ENCODE measurements at regions not wholly inside any gene's neighbourhood (a gene's known extent, or its start where the extent isn't known, plus 50 kb on each side); places are given as distances from the start of the nearest gene placed in this dataset.

DNA sequence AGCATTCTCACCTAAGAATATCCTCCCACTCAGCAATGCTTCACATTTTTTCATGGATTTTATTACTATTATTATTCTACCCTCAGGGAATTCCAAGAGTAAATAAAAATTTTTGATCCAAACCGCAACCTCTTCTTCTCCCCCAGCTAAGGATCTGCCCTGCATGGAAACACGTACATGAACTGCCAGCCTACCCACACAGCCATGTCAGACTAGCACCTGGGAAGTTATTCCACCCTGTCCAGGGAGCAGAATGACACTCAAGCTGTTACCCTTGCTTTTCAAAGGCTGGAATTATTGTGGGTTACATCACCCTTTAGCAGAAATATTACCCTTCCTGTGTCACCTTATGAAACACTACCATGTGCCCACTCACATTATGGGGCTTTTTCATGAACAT is 227.3 kb upstream of the USP15 start:
- no peak overlapping the region for H3K4me2 ChIP-seq (ENCODE audit: low read length)
- no peak for DNase-seq (ENCODE audit: low read depth, low spot score)

More for the DNA sequence above, 227.3 kb upstream of the USP15 start:
- no peaks in the 10 kb centered on the region for H3K9me3 ChIP-seq (ENCODE audit: control insufficient read depth in 1 of 2, insufficient read depth in 1 of 2, low read depth in 1 of 2, low read length in 2 of 2)
- ATAC-seq: no peak
- H2AFZ ChIP-seq (ENCODE audit: low read depth, low read length, poor library complexity, severe bottlenecking): no peak overlapping the region
- RAD21 ChIA-PET (ENCODE audit: low non-redundant PET in 1 of 2, low total read pairs in 2 of 2, uncharacterized antibody in 2 of 2, unreplicated experiment in 2 of 2): no interaction called here
- H3K9me2 ChIP-seq (ENCODE audit: insufficient read depth): no peaks in the 10 kb centered on the region
- CTCF ChIA-PET: interaction anchor here (1.2 kb wide), 1 partner anchor 27 kb away, joined by 3 read pairs; no protein-coding TSS in a partner anchor
- no peak overlapping the region for H3K9ac ChIP-seq (ENCODE audit: low read length)
- H3K27ac ChIP-seq (ENCODE audit: low read depth, low read length): no peak overlapping the region
- POLR2A ChIA-PET: no interaction called here
- intact Hi-C loops (cut with micrococcal nuclease): no loop called here
- H3K36me3 ChIP-seq (ENCODE audit: control insufficient read depth in 1 of 2, insufficient read depth in 2 of 2, low read length in 2 of 2): no peaks in the 10 kb centered on the region
- H3K27me3 ChIP-seq (ENCODE audit: insufficient read depth, low read length): no peaks in the 10 kb centered on the region
- H3K4me1 ChIP-seq (ENCODE audit: control insufficient read depth in 1 of 2, insufficient read depth in 2 of 2, low read length in 2 of 2): no peaks in the 10 kb centered on the region
- TF ChIP-seq CEBPB (IDR thresholded peaks at IDR 0.05; ENCODE audit: low read depth) (no peak), TCF7L2 (IDR thresholded peaks at IDR 0.05; ENCODE audit: borderline replicate concordance, extremely low read depth, insufficient read depth, insufficient read length) (no peak), EGR1 (IDR thresholded peaks at IDR 0.05; ENCODE audit: low read depth) (no peak), FOSL1 (IDR thresholded peaks at IDR 0.05; ENCODE audit: low read depth) (no peak), RAD21 (IDR thresholded peaks at IDR 0.05; ENCODE audit: low read depth) (no peak), CBX3 (IDR thresholded peaks at IDR 0.05; ENCODE audit: low read depth) (no peak), SP1 (IDR thresholded peaks at IDR 0.05; ENCODE audit: low read depth) (no peak), SRF (IDR thresholded peaks at IDR 0.05; ENCODE audit: low read depth) (no peak), ZNF274 (IDR thresholded peaks at IDR 0.05; ENCODE audit: low read depth, low read length) (no peak), SIN3A (IDR thresholded peaks at IDR 0.05; ENCODE audit: low read depth) (no peak), POLR2A (IDR thresholded peaks at IDR 0.05; ENCODE audit: borderline replicate concordance, extremely low read depth, insufficient read depth, insufficient read length) (no peak)
- TF ChIP-seq, protein P1, sequence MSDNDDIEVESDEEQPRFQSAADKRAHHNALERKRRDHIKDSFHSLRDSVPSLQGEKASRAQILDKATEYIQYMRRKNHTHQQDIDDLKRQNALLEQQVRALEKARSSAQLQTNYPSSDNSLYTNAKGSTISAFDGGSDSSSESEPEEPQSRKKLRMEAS (IDR thresholded peaks at IDR 0.05): no peak
- TF ChIP-seq, protein P2, sequence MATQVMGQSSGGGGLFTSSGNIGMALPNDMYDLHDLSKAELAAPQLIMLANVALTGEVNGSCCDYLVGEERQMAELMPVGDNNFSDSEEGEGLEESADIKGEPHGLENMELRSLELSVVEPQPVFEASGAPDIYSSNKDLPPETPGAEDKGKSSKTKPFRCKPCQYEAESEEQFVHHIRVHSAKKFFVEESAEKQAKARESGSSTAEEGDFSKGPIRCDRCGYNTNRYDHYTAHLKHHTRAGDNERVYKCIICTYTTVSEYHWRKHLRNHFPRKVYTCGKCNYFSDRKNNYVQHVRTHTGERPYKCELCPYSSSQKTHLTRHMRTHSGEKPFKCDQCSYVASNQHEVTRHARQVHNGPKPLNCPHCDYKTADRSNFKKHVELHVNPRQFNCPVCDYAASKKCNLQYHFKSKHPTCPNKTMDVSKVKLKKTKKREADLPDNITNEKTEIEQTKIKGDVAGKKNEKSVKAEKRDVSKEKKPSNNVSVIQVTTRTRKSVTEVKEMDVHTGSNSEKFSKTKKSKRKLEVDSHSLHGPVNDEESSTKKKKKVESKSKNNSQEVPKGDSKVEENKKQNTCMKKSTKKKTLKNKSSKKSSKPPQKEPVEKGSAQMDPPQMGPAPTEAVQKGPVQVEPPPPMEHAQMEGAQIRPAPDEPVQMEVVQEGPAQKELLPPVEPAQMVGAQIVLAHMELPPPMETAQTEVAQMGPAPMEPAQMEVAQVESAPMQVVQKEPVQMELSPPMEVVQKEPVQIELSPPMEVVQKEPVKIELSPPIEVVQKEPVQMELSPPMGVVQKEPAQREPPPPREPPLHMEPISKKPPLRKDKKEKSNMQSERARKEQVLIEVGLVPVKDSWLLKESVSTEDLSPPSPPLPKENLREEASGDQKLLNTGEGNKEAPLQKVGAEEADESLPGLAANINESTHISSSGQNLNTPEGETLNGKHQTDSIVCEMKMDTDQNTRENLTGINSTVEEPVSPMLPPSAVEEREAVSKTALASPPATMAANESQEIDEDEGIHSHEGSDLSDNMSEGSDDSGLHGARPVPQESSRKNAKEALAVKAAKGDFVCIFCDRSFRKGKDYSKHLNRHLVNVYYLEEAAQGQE (IDR thresholded peaks at IDR 0.05; ENCODE audit: low read depth): no peak
- TF ChIP-seq, protein P3, sequence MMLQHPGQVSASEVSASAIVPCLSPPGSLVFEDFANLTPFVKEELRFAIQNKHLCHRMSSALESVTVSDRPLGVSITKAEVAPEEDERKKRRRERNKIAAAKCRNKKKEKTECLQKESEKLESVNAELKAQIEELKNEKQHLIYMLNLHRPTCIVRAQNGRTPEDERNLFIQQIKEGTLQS (IDR thresholded peaks at IDR 0.05): no peak
- H3K79me2 ChIP-seq (ENCODE audit: insufficient read depth, low read length): no peaks in the 10 kb centered on the region
- no peaks in the 10 kb centered on the region for H4K20me1 ChIP-seq (ENCODE audit: insufficient read depth)
- no TSS peak for BruUV-seq (replicated peaks)
- H3K4me3 ChIP-seq (replicated peaks in 1 of 2; ENCODE audit: low read depth in 1 of 2, low read length in 2 of 2): no peak overlapping the region
